ENCODE measurements at regions not wholly inside any gene's neighbourhood (a gene's known extent, or its start where the extent isn't known, plus 50 kb on each side); places are given as distances from the start of the nearest gene placed in this dataset.

GRCh38 chr2:133636287-133636686, 68.0 kb upstream of the NCKAP5 start:
- POLR2A ChIA-PET = no interaction called here
- H4K20me1 ChIP-seq (ENCODE audit: control insufficient read depth, insufficient read depth) = no peaks in the 10 kb centered on the region
- intact Hi-C loops (cut with micrococcal nuclease; ENCODE audit: unreplicated experiment) (no loop called here), in situ Hi-C loops (cut with MboI) (no loop called here)
- H3K36me3 ChIP-seq (ENCODE audit: control insufficient read depth in 2 of 2, insufficient read depth in 2 of 2, low read length in 1 of 2) = no peaks in the 10 kb centered on the region
- H3K4me2 ChIP-seq (ENCODE audit: control insufficient read depth, insufficient read depth) = no peak overlapping the region
- ATAC-seq (no peak), FAIRE-seq (no peak), DNase-seq (ENCODE audit: low read depth, low spot score) (no peak)
- RAD21 ChIA-PET (ENCODE audit: unreplicated experiment) = no interaction called here
- H3K27me3 ChIP-seq (replicated peaks in 1 of 2; ENCODE audit: control insufficient read depth in 2 of 2, insufficient read depth in 2 of 2, low read length in 1 of 2) = no peaks in the 10 kb centered on the region
- H3K27ac ChIP-seq (ENCODE audit: control insufficient read depth, insufficient read depth) = no peak overlapping the region
- no peak overlapping the region for H3K4me3 ChIP-seq
- no peaks in the 10 kb centered on the region for H3K79me2 ChIP-seq (ENCODE audit: control insufficient read depth, insufficient read depth, low read length)
- H3K9ac ChIP-seq (ENCODE audit: control insufficient read depth, insufficient read depth, low read length) = no peak overlapping the region
- BruUV-seq (replicated peaks) = no TSS peak
- H2AFZ ChIP-seq (ENCODE audit: control insufficient read depth, low read depth, low read length) = no peak overlapping the region
- H3K9me3 ChIP-seq (replicated peaks; ENCODE audit: control insufficient read depth, insufficient read depth, low read length) = no peaks in the 10 kb centered on the region
- CTCF ChIA-PET = no interaction called here
- 63% methylated on average over 2 of the region's 2 CpGs for WGBS (ENCODE audit: insufficient coverage, insufficient replicate concordance, low lambda C conversion rate, missing lambda C conversion rate)
- SMC1A ChIA-PET (ENCODE audit: uncharacterized antibody, unreplicated experiment) = no interaction called here
- H3K4me1 ChIP-seq (ENCODE audit: control insufficient read depth, insufficient read depth, low read length) = no peaks in the 10 kb centered on the region
- no peak for TF ChIP-seq HDGF (IDR thresholded peaks at IDR 0.05)
- no peak for TF ChIP-seq HSF1 (IDR thresholded peaks at IDR 0.05; ENCODE audit: low read depth, low read length)
- TF ChIP-seq KAT2A (conservative IDR thresholded peaks at IDR 0.05; ENCODE audit: control insufficient read depth, low read depth, low read length) = no peak
- TF ChIP-seq TARDBP (IDR thresholded peaks at IDR 0.05; ENCODE audit: borderline replicate concordance) = no peak
- no peak for TF ChIP-seq NKRF (conservative IDR thresholded peaks at IDR 0.05)
- no peak for TF ChIP-seq POLR2AphosphoS2 (IDR thresholded peaks at IDR 0.05; ENCODE audit: low read depth, low read length)
- no peak for TF ChIP-seq ASH2L (IDR thresholded peaks at IDR 0.05; ENCODE audit: borderline replicate concordance, low read depth)
- TF ChIP-seq E4F1 (IDR thresholded peaks at IDR 0.05; ENCODE audit: borderline replicate concordance, partially characterized antibody) = no peak
- no peak for TF ChIP-seq USF2 (IDR thresholded peaks at IDR 0.05; ENCODE audit: borderline replicate concordance, low read depth, low read length)
- no peak for TF ChIP-seq SRF (IDR thresholded peaks at IDR 0.05; ENCODE audit: low read depth in 2 of 2, low read length in 2 of 2)
- TF ChIP-seq REST (IDR thresholded peaks at IDR 0.05; ENCODE audit: low read depth, low read length) = no peak
- no peak for TF ChIP-seq ZBTB33 (IDR thresholded peaks at IDR 0.05)

All from GM12878 (cell line).